ENCODE measurements at regions not wholly inside any gene's neighbourhood (a gene's known extent, or its start where the extent isn't known, plus 50 kb on each side); places are given as distances from the start of the nearest gene placed in this dataset.

DNA sequence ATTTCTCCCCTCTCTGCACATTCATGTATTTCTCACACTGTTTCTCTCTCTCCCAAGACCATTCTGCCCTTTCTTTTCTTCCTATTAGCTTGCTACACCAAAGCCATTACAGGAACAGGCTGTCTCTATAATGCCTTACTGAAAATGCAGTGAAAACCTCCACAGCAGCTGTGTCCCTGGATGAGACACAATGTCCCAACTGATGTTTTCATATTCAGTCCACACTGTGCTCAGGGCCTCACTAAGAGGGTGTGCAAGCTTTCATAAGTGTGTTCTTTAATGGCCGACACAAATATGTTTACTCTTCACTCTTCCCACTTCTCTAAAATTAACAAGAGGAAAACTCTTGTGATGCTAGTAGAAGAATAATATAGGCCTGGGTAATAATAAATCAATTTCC is 163.4 kb downstream of the KCTD12 start:
- no peak for DNase-seq

DNA sequence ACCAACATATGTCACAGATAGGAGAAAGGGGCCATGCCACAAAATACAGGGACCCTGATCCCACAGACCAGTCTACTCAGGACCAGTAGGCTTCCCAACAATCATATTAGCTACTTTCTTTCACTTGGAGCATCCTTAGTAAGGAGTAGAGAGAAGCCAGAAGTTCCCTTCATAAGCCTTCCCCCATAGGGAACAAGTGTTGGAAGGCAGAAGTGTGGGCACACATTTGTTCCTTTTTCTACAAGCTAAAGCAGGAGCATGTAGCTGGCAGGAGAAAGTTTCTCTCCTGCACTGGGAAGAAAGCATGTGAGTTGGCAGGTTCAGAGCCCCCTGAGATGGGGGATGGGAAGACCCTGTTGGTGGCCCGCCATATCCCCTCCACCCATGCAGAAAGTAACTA is 165.4 kb downstream of the KCTD12 start:
- intact Hi-C loops (cut with DNase I), result no loop called here
- DNase-seq, result no peak

More for the DNA sequence above, 163.4 kb downstream of the KCTD12 start:
- intact Hi-C loops (cut with DNase I), result no loop called here

GRCh38 chr13:76720416-76720815 is 165.8 kb downstream of the KCTD12 start:
- intact Hi-C loops (cut with DNase I), result no loop called here
- DNase-seq, result no peak

DNA sequence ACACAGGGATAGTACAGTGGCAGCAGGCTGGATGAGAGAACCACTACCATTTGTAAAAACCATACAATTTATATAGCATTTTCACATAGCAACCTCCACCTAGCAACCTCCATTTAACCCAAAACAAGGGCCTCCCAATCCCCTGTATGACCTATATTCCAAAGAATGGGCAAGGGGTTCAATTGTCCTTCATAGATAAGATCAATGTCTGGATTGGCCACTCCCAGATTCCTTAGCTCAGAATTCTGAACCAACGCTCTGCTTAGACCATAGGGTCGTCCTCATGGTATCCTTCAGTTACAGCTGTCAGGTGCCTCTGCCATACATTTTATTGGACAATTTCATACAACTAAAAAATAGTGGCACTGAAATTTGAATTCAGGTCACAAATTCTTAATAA is 166.2 kb downstream of the KCTD12 start:
- intact Hi-C loops (cut with DNase I), result no loop called here
- no peak for DNase-seq

DNA sequence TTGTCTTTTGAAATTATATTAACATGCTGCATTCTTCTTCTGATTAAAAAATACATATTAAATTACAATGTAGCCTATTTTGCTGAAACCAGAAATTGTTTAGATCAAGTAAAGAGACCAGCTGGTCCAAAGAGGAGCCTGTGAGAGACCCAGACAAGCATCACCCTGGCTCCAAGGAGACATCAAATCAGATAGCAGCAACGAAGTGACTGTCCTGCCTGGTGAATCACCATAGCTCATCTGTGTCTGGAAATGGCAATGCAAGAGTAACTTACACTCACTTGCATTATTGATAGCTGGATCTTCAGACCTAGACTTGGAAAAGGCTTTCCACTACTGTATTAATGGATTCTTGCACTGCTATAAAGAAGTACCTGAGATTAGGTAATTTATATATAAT is 169.1 kb downstream of the KCTD12 start:
- intact Hi-C loops (cut with DNase I), result no loop called here

DNA sequence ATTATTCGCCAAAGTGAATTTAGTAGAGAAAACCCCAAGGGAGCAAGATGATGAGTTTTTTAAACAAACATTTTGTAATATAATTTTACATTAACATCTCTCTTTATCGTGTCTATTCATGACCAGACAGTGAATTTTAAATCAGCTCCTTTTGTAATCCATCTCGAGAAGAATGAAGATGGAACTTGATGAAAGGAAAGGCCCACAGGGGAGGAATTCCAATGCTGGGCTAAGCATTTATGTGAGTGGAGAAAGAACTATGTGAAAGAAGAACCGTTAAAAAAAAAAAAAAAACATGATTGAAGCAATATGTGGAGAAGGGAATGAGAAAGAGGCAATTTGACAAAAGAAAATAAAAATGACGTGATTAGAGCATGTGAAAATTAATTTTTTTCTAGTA is 170.6 kb downstream of the KCTD12 start:
- intact Hi-C loops (cut with DNase I), result no loop called here
- DNase-seq, result no peak

More for the DNA sequence above, 169.1 kb downstream of the KCTD12 start:
- no peak for DNase-seq

DNA sequence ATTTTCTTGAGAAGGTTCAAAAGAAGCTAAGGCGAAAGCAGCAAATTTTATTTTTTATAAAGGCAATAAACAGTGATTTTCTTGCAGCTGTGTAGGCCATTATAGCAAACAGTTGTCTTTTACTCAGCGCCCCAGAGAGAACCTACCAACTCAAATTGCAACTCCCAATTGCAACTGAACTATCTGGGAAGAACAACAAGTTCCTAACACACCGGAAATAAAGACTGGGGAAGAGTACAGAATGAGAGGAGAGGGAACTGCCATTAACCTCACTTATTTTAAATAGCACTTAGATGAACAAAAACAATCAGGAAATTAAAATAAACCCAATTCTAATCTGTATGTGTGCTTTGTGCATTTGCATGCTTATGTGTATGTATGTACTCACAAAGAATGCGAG is 171.1 kb downstream of the KCTD12 start:
- no peak for DNase-seq
- intact Hi-C loops (cut with DNase I), result no loop called here

DNA sequence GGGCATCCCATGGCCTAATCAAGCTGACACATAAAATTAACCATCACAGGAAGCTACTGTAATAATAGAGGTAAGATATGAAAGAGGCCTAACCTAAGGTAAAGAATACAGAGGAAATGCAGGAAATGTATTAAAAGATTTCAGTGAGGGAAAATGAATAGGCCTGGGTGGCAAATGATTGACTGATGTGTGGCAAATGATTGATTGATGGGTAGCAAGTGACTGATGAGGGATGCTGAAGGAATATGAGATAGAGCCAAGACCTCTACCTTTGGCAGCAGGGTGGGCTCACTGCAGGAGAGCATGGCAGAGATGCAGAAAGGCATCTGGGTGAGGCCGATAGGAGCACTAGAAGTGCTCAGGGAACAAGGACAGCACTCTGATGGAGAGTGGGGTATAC is 172.9 kb downstream of the KCTD12 start:
- DNase-seq, result no peak
- intact Hi-C loops (cut with DNase I), result no loop called here

GRCh38 chr13:76711550-76712182 is 174.5 kb downstream of the KCTD12 start:
- intact Hi-C loops (cut with DNase I), result no loop called here
- peak in 1 of 42 donors; percentile 46 for DNase-seq

DNA sequence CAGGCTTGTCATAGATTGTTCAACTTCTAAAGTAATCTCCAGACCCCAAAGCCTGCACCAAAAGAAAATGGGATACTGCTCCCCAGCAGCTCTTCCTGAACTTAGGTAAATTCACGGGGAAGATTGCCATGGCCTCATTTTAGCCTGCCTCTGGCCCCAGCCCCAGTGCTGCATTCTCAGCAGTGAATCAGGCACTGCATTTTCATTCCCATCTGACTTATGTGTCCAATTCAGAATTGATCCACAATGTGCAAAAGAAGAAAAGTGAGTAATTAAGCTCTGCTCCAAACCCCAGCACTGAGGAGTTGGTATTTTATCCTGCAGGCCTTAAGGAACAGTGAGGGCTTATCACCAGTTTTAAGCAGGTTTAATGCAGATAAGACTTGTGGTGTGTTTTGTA is 176.4 kb downstream of the KCTD12 start:
- peak in 1 of 42 donors; percentile 41 for DNase-seq
- intact Hi-C loops (cut with DNase I), result no loop called here

- intact Hi-C loops (cut with DNase I), result no loop called here
- peak in 23 of 42 donors; percentile 3 to 76 (median 41) for DNase-seq
These were observed 178.0 kb downstream of the KCTD12 start for GRCh38 chr13:76708138-76708688.

DNA sequence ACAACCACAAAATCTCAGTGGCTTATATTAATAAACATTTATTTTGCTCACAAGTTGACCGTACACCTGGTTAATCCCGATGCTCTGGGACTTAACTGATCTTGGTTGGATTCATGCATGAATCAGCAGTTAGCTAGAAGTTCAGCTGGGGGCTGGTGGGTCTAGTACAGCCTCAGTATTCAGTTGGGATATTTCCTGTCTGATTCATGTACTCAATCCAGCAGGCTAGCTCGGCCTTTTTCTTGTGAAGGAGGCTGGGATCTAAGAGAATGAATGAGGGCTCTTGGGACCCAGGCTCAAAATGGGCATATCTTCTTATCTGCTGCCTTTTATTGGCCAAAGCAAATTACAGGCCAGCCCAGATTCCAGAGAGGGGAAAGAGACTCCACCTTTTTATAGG is 178.8 kb downstream of the KCTD12 start:
- no peak for DNase-seq
- intact Hi-C loops (cut with DNase I), result no loop called here

DNA sequence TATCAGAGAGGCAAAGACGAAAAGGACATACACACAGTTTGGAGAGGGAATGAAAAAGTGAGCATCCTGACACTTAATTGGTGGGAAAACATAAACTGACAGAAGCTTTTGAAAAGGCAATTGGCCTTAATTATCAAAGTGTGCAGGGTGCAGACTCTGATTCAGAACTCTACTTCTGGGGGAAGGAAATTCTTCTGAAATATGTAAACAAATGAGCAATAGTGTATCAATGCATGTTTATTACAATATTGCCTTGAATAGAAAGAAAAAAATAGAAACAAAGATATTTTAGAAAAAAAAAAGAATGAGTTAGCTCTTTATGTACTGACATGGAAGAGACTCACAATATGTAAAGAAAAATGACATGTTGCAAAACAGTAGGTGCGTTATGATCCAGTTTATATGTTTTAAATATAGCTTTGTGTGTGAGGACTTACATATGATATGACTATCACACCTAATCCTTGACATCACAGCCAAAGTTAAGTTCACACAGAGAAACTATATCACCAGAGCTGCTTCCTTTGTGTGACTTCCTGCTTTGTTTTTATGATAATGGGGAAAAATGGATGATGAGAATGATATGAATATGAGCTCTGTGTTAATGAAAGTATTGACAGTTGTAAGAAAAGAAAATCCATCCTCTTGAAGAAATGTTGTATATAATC is 182.4 kb downstream of the KCTD12 start:
- DNase-seq, result no peak
- intact Hi-C loops (cut with DNase I), result no loop called here

DNA sequence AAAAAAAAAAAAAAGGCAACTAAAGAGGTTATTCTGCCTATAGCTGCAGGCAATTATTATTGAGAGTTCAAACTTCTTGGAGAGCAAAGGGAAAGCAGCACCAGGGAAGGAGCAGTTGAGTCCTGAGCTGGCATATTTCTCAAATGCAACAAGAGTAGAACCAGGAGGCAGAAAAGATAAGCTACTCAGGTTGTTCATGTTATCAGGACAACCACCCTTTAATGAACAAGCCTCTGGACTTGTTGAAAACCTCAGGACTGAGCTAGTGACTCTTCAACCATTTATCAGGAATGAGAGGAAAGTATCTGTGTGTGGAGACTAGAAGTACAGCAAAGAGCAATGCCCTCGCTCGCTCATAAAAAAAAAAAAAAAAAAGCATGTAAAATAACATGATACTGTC is 183.0 kb downstream of the KCTD12 start:
- DNase-seq, result no peak
- intact Hi-C loops (cut with DNase I), result no loop called here

GRCh38 chr13:76697288-76697687 is 188.9 kb downstream of the KCTD12 start:
- intact Hi-C loops (cut with DNase I), result no loop called here
- DNase-seq, result no peak

- intact Hi-C loops (cut with DNase I), result no loop called here
- no peak for DNase-seq
These were observed 189.8 kb downstream of the KCTD12 start for GRCh38 chr13:76696370-76696769.

DNA sequence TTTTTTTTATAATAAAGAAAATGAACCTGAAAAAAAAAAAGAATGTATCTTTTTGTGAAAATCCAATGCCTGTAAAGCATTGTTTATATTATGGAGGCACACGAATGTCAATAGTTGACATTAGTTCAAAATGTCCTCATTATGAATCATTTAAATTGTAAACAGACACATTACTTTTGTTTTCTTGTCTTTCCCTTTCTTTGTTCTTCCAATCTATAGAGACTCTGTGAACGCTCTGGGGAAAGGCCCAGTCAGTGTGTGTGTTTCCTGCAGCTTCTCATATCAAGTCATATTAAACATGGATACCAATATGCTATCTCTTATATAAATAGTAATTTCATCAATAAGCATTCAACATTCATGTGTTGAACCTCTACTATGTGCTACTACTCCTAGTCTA is 193.1 kb downstream of the KCTD12 start:
- no peak for DNase-seq
- intact Hi-C loops (cut with DNase I), result no loop called here

DNA sequence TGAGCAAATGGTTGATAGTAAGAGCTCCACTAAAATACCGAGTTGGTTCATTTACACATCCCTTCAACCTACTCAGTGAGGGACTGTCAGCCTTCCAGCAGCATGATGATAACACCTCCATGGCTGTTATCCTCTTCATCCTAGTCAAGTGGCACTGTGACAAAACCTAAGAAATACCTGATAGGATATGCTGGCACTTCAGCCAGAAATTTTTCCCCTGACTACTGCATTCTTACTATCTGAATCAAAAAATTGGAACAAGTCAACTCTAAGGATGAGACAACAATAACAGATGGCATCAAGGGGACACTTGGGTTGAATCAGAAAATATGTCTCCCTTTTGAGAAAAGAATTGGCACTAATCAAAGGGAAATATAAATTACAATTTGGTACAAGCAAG is 193.9 kb downstream of the KCTD12 start:
- intact Hi-C loops (cut with DNase I), result no loop called here
- DNase-seq, result no peak

DNA sequence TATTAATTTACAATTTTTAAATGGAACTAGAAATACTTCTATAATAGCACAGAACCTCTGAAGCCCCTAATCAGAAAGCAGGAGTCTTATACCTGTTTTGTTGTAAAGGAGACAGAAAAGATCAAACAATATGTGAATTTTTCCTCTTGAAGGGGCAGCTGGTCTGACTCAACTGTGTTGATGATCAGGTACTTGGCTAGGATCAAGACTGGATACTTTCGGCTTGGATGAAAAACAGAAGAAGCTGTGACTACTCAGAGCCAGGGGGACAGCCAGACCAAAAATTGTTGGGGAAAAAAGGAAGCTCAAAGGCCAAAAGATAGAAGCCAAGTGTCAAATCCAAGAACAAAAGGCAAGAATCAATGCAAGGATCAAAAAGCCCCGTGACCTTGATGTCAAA is 195.6 kb downstream of the KCTD12 start:
- intact Hi-C loops (cut with DNase I), result no loop called here
- no peak for DNase-seq

- DNase-seq, result no peak
- intact Hi-C loops (cut with DNase I), result no loop called here
These were observed 198.7 kb downstream of the KCTD12 start for GRCh38 chr13:76687467-76687866.

DNA sequence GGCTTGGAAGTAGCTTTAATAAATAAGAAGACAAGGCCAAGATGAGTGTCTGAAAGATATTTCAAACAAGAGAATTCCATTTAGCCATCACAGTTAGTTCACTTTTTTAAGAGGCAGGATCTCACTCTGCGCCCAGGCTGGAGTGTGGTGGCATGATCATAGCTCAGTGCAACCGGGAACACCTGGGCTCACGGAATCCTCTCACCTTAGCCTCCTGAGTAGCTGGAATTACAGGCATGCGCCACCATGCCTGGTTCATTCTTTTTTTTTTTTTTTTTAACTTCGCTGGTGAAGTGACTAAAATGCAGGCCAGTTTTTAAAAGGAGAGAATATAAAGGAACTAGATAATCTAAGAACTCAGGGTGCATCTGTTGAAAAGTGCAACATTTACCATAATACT is 200.3 kb downstream of the KCTD12 start:
- no peak for DNase-seq
- intact Hi-C loops (cut with DNase I), result no loop called here

Measured in head of caudate nucleus (tissue), 42 donors.